GM19468 (cell line): ENCODE measurements at regions not wholly inside any gene's neighbourhood (a gene's known extent, or its start where the extent isn't known, plus 50 kb on each side); places are given as distances from the start of the nearest gene placed in this dataset.

Experiments
- ATAC-seq: cut with Tn5 transposase; IDR thresholded peaks from one replicate; pipeline ENCODE4 v1.9.1; 2021; ENCODE audit warnings: mild to moderate bottlenecking, moderate library complexity, moderate number of reproducible peaks; ENCODE audit not compliant: unreplicated experiment; ENCODE audit errors: extremely low read depth

DNA sequence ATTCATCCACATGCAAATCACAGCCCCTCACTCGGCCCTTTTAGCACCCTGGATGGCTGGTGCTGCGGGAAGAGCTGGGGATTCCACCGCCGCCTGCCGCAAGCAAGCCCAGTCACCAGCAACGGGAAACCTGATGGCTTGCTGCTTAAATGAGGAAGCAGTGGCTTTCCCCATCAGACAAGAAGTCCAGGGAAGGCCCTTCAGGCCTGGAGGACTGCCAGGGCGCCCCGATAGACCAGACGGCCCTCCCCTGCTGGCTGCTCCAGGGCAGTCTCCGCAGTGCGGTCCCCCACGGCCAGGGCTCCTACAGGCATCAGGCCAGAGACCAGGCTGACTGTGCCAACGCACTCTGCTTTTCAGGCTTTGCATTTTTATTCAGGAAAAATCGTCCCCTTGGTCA, 439.1 kb downstream of the EIPR1 start:
- ATAC-seq, result no peak

DNA sequence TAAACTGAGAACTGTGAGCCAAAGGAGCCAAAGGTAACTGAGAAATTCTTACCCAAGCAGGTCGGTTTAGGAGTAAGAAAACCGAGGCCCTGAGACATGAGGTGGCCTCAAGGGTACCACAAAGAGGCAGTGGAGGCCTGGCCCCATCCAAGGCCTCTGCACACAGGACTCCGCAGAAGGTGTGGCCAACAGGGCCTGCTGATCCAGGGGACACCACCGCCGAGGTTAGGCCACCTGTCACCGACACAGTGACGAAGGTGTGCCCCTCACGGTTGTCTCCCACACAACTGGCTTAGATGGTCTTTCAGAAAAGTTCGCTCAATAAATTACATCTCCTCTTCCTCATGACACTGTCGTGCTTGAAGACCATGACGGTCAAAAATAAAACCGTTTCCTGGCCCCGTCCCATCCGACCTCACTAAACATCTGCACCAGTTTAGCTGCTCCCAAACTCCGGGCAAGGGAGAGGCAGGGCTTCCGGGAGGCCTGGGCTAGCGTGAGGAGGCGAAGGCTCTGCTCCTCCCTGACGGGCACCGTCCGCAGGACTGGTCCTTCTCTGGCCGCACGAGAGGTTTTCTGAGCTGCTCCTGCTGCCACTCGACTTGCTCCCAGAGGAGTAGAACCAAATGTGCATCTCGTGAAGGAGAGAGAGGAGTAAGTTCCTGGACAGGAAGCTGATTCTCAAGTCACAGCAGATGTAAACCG, 442.0 kb downstream of the EIPR1 start:
- ATAC-seq, result no peak

DNA sequence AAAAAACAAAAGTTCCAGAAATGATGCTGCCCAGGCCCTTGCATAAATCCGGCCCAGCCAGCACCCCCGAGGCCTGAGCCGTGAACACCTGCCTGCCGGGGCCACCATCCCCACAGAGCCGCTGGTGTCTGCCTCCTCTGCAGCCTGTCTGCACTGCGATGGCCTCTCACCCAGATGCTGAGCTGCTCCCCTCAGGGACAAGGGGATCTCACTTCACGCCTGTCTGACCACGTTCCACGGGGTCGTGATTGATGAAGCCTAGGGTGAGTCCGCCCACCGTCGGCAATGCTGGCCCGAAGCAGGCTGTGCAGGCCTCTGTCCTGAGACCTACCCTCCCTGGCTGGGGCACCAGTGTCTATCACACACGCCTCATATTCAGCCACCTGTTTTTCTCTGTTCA, 444.2 kb downstream of the EIPR1 start:
- no peak for ATAC-seq

DNA sequence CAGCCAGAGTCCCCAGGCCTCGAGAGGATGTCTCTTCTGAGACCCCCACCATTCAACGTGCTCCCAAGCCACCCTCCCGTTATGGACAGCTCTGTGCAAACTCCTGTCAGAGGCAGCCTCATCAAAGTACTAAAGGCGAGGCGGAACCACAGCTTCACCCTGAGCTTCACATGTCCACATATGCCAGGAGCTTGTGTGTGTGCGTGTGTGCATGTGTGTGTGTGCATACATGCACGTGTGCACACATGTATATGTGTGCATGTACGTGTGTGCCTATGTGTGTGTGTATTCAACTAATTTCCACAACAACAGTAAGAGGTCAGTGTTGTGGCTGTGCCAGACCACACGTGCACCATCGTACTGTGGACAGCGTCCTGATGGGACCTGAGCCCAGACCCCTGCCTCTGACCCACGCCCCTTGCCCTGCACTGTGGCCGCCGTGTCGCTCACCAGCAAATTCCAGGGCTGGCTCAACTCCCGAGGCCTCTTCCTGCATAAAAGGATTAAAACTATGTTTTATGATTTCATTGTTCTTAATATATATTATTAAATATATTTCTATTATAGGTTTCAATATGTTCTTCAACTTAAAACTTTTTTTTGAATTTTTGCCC, 444.8 kb downstream of the EIPR1 start:
- no peak for ATAC-seq

DNA sequence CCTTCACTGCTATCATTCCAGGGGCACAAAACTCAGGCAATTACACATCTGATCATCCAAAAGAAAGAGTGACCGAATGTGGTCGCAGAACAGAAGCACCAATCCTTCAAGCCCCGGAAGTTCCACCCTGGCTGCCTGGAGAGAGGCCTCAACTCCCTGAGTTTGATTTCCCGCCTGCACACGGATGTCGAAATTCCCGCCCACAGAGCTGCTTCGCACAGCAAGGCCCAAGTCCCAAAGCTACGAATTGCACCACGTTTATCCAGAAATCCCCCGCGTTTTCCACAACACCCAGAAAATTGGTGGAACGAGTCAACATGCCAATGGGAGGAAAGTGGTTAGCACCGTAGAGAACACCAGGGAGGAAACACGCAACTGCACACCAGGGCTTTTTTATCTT, 445.4 kb downstream of the EIPR1 start:
- no peak for ATAC-seq

DNA sequence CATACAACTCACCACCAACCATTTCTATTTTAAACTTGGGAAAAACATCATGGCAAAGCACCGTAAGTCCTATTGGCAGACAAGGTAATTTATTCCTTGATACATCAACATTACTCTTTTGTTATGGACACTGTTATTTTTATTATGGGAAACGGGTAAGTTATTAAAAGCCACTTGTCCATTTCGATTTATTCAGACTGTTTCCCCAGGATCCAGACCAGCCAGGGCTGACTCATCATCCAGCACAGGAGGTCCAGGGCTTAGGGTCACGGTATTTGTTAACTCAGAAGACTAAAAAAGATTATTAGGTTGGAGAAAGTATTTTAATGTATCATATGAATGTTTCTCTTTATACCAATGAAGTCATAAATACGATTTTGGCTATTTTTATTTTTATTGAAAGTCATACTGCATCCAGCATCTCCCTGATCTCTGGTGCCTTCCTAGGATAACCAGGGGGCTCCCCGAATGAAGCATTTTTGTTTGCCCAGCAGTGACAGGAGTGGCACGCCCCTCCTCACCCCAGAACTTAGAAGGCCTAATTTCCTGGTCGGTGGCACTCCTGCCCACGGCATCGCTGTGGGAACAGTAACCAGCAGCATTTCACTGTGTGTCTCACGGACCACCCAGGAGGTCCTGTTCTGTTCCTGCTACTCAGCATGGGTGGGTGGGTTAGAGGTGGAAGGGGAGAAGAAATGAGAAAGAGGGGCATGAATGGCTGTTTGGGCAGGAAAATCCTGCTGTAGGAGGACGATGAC, 446.1 kb downstream of the EIPR1 start:
- ATAC-seq, result no peak

DNA sequence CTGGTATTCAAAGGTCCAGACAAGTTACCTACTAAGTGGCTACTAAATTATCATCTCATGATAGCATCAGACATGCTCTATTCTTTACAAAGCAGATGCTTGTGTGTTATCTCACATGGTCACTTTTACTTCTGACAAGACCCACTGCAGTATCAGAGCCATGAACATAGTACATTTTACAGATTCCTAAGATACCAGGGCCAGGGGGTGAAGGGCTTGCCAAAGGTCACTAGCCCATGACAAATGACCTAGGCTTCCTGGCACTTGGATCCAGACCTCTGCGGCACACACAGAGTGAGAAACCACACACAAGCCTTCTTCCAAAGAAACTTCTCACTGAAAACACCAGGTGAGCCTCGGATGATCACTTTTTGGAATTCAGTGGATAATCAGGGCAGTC, 446.8 kb downstream of the EIPR1 start:
- ATAC-seq, result no peak

DNA sequence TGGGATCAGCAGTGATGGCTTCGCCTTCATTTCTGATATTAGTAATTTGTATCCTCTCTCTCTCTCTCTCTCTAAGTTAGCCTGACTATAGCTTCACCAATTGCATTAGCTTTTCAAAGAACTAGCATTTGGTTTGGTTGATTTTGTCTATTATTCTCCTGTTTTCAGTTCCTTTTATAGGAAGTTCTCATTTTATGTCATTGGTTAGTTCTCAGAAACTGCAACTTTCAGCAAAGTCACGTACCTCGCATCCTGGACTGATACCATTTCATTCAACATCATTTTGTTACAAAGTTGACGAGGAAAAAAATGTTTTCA, 450.8 kb downstream of the EIPR1 start:
- peak; percentile 34 for ATAC-seq

DNA sequence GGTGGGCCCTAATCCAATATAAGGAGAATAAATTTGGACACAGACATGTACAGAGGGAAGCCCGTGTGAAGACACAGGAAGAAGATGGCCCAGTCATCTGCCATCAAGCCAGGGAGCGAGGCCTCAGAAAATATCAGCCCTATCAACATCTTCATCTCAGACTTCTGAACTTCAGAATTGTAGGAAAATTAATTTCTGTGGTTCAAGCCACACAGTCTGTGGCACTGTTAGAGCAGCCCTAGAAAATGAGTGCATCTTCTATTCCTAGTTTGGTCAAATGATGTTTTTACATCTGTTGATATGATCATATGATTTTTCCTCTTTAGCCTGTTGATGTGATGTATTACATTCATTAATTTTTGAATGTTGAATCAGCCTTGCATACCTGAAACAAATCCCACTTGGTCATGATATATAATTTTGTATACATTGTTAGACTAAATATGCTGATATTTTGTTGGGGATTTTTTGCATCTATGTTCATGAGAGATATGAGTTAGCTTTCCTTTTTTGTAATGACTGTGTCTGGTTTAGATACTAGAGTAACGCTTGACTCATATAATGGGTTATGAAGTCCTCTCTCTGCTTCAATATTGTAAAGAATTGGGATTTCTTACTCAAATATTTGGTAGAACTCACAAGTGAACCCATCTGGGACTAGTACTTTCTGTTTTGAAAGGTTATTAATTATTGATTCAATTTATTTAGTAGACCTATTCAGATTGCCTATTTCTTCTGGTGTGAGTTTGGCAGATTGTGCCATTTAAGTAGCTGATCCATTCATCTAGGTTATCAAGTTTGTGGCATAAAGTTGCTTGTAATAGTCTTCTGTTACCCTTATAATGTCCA, 451.4 kb downstream of the EIPR1 start:
- ATAC-seq, result peak; percentile 33

DNA sequence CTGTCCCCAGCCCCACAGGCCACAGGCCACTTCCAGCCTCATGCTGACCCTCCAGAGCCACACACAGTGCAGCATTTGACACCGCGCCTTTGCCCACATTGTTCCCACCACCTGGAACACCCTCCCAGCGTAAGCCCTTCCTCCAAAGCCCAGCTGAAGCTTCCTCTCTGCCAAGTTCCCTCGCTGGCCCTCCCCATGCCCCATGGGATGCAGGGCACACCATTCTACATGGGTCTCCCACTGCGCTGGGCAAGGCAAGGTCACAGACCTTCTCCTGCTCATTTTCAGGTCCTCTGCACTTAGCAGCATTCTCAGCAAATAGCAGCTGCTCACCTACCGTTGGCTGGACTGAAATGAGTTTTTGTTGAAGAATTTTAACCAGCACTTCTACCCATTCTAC, 455.5 kb downstream of the EIPR1 start:
- ATAC-seq, result no peak

DNA sequence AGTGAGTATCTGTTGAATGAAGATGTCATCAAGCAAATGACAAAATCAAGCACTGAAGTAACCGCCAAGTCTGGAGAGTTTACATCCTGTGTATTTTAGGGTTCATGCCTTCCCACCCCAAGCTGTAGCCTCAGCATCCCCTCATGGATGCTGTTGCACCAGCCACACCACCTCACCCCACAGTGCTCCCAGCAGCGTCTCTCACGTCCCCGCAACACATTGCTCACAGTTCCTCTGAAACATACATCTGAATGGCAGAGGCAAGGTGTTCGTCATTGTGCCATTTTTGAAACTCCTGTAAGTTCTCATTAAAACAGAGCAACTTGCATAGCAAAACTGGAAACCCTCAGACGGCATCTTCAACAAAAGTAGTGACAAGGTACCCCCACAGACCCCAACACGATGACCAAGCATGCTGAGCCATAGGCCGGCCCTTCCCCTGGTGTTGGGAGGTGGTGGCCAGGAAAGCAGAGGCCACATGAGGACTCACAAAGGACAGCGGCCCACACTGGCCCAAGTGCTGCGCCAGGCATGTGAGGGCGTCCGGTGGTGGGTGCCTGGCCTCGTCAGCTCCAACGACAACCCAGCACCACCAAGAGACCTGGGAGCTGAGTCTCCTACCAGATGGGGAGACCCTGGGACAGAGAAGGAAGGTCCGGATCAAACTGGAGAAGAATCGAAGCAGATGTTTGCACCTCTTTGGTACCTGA, 456.5 kb downstream of the EIPR1 start:
- no peak for ATAC-seq

DNA sequence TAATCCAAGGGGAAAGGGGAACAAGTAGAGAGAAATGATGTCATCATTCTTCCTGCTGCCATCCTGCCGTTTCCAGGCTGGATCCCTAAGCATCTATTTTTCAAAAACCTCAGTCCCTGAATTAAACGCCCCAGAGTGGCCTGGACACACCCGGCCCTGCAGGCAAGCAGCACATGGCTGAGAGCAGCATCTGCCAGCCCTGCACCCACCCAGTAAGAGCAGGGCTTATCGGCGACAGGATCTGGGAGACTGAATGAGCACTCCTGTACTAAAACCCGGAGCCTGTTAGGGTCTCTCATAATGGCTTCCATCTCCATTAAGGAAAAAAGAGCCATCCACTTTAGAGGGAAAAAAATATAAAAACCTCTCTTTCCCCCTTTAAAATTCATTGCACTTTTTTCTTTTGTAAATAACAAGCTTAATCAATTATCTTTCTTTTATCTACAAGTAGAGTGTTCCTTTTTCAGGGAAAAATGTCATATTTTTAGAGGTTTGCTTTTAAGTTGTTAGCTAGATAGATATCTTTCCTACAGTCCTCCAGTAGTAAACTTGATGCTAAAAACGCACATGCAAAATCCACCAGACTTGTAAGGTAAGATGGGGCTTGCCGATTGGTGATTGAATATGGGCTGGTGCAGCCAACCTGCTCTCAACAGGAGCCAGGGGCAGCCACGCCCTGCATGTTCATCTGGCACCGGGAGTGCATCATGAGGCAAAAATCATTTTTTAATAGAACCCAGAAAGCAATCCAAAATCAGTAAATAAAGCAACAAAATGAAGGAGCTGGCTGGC, 457.8 kb downstream of the EIPR1 start:
- no peak for ATAC-seq

DNA sequence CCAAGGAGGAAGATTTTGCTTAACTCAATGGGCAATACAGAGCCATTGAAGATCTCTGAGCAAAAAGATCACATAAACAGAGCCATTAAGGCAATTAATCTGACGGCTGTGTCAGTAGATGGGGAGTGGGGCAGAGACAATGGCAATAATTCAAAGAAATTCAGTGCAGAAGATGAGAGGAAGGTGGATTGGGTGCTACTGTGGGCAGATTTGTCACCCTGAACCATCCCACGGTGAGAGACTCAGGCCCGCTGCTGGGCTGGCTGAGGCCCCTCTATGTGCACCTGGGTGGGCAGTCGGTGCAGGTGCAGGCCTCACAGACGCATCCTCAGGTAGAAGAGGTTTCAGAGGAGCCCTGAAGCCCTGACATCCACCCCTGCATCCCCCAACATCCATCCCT, 458.6 kb downstream of the EIPR1 start:
- ATAC-seq, result no peak

DNA sequence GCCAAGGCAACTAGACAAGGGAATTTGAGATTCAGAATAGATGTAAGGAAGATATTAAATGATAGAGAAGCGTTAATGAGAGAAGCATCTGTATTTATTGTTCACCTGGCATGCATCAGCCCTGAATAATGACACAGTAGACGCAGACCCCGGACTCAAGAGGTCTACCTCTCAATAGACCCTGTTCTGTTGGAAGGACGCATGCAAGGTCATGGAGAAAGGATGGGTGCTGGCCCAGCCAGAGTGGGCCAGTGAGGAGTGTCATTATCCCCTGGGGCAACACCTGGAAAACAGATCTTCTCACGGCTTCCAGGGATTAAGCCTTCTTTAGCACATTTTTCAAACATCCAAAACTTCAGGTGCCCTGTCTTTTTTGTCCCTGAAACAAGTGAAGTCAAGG, 461.0 kb downstream of the EIPR1 start:
- no peak for ATAC-seq

DNA sequence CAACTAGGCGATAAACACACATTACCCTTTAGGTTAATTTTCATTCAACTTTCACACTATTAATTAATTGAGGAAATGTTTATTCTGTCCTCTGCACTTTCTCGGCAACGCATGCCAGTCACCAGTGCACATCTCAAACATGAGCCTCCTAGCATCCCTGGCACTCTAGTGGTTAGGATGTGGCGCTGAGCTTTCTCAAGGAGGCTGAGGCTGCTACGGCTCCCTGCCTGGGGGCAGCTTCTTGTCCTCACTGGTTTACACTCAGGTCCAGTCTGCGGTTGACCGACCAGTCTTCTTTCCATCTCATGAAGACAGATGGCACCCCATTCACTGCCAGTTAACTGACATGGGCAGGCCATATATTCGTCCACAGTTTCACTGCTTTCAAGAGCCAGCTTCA, 463.4 kb downstream of the EIPR1 start:
- no peak for ATAC-seq

DNA sequence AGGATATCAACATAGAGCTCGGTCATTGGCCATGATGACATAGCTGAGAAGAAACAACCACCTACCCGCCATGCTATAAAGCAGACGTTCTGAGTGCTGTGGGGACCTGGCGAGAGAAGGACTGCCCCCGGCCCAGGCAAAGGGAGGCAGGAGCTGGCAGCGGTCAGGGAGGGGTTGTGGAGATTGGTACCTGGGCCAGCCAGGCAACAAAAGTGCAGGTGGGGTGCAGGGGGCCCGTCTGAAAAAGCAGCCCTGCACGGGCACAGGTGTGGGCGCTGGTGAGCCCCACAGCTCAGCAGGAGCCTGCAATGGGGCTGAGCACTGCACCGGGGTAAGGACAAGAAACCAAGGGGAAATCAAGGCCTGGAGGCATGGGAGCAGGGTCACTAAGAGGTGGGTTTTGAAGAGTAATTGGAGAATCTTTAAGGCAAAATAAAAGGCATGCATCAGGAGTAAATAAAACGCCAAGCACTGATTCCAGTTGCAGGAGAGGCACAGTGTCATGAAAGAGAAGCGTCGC, 464.0 kb downstream of the EIPR1 start:
- no peak for ATAC-seq

DNA sequence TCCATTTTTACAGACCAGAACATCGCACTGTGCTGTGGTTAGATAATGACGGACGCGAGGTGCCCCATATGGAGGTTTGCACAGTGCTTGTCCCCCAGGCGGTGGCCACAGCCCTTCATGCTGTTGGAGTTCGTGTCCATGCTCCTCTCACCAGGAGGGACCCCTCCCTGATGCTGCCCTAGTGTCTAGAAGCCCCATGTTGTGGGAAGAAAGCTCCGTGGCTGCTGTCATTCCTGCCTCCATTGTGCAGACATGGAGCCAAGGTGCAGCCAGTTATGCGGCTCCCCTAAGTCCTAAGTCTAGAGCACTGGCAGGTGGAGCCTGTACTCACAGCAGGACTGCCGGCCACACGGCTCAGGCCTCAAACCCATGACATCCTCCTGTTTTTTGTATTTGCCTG, 464.9 kb downstream of the EIPR1 start:
- no peak for ATAC-seq

DNA sequence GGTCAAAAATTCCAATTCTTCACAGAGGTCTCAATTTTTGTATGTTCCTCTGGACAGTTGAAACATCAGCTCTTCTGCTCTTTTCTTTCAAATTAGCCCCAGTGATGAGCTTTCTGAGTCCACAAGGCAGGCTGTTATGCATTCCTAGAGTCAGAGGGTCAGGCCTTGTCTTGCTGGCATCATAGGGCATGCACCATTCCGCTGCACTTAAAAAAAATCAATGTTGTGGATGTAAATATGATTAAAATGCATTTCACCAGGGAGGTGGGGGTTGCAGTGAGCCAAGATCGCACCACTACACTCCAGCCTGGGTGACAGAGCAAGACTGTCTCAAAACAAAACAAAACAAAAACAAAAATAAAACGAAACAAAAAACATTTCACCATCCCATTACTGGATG, 465.3 kb downstream of the EIPR1 start:
- no peak for ATAC-seq

DNA sequence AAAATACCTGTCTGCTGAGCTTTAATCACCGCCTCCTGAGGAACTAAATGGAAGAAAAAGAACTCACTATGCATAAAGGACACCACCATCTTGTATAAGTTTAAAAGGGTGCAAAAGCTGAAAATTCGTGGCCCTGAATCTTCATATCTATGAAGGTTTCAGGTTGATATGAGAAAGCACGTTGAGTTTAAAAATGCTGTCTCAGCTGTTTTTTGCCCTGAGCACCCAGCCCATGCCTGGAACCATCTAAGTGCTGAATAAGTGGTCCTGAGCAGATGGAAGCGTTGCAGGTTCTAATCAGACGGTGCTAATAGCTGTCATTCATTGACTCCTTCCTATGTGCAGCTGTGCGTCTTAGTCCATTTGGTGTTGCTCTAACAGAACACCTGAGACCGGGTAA, 467.4 kb downstream of the EIPR1 start:
- ATAC-seq, result no peak
